ENCODE measurements at regions not wholly inside any gene's neighbourhood (a gene's known extent, or its start where the extent isn't known, plus 50 kb on each side); places are given as distances from the start of the nearest gene placed in this dataset.

GRCh38 chr4:176885224-176885623 is 92.5 kb upstream of the VEGFC start:
- Histone ChIP-seq H3K9me3 (replicated peaks in 1 of 2; ENCODE audit: control insufficient read depth in 1 of 2, insufficient read depth in 1 of 2, low read length in 2 of 2) (no peaks in the 10 kb centered on the region), H3K79me2 (ENCODE audit: insufficient read depth, low read length) (no peaks in the 10 kb centered on the region), H3K4me1 (ENCODE audit: control insufficient read depth in 1 of 2, insufficient read depth in 2 of 2, low read length in 2 of 2) (no peaks in the 10 kb centered on the region), H3K27me3 (ENCODE audit: control insufficient read depth in 2 of 2, insufficient read depth in 2 of 2, low read length in 2 of 2) (no peaks in the 10 kb centered on the region), H3K36me3 (replicated peaks in 1 of 2; ENCODE audit: control insufficient read depth in 1 of 2, insufficient read depth in 2 of 2, low read length in 2 of 2) (no peaks in the 10 kb centered on the region), H4K20me1 (ENCODE audit: insufficient read depth, low read length) (no peaks in the 10 kb centered on the region), H3K4me3 (replicated peaks in 1 of 3; ENCODE audit: low read depth in 2 of 3, low read length in 3 of 3) (no peak overlapping the region), H3K27ac (ENCODE audit: low read depth in 1 of 2, low read length in 2 of 2) (no peak overlapping the region), H3K4me2 (replicated peaks; ENCODE audit: extremely low read depth, low read length, poor library complexity, severe bottlenecking) (no peak overlapping the region), H2AFZ (ENCODE audit: insufficient read depth, low read depth, low read length, poor library complexity, severe bottlenecking) (no peak overlapping the region), H3K9ac (ENCODE audit: insufficient read depth, low read length, poor library complexity, severe bottlenecking) (no peak overlapping the region)
- no peak for TF ChIP-seq CTCF (IDR thresholded peaks at IDR 0.05)
- Mint-ChIP-seq H3K36me3 (no peaks in the 10 kb centered on the region), H3K4me1 (no peaks in the 10 kb centered on the region), H3K27ac (no peak overlapping the region), H3K4me3 (no peak overlapping the region), H3K27me3 (ENCODE audit: low read depth in 3 of 3) (no peaks in the 10 kb centered on the region), H3K9me3 (peaks cover 0 to 4% (median 3%) of the 10 kb centered on the region in 7 donors)
- intact Hi-C loops (cut with micrococcal nuclease): no loop called here
- DNase-seq: no peak
- no CpG with 5 or more reads among the region's 2 CpGs for WGBS (ENCODE audit: insufficient coverage)

GRCh38 chr4:176886135-176886534 is 93.4 kb upstream of the VEGFC start:
- H3K4me2 ChIP-seq (replicated peaks; ENCODE audit: extremely low read depth, low read length, poor library complexity, severe bottlenecking): no peak overlapping the region
- H3K27me3 ChIP-seq (ENCODE audit: control insufficient read depth in 2 of 2, insufficient read depth in 2 of 2, low read length in 2 of 2): no peaks in the 10 kb centered on the region
- DNase-seq: no peak
- no peak overlapping the region for H3K27ac ChIP-seq (ENCODE audit: low read depth in 1 of 2, low read length in 2 of 2)
- Mint-ChIP-seq H3K27me3 (ENCODE audit: low read depth in 3 of 3) (no peaks in the 10 kb centered on the region), H3K4me3 (no peak overlapping the region), H3K9me3 (peaks cover 0 to 4% (median 3%) of the 10 kb centered on the region in 7 donors), H3K27ac (no peak overlapping the region), H3K4me1 (no peaks in the 10 kb centered on the region), H3K36me3 (no peaks in the 10 kb centered on the region)
- H3K4me1 ChIP-seq (ENCODE audit: control insufficient read depth in 1 of 2, insufficient read depth in 2 of 2, low read length in 2 of 2): no peaks in the 10 kb centered on the region
- H3K79me2 ChIP-seq (ENCODE audit: insufficient read depth, low read length): no peaks in the 10 kb centered on the region
- H3K4me3 ChIP-seq (replicated peaks in 1 of 3; ENCODE audit: low read depth in 2 of 3, low read length in 3 of 3): no peak overlapping the region
- H2AFZ ChIP-seq (ENCODE audit: insufficient read depth, low read depth, low read length, poor library complexity, severe bottlenecking): no peak overlapping the region
- H4K20me1 ChIP-seq (ENCODE audit: insufficient read depth, low read length): no peaks in the 10 kb centered on the region
- intact Hi-C loops (cut with micrococcal nuclease): no loop called here
- no peak overlapping the region for H3K9ac ChIP-seq (ENCODE audit: insufficient read depth, low read length, poor library complexity, severe bottlenecking)
- no CpG with 5 or more reads among the region's 3 CpGs for WGBS (ENCODE audit: insufficient coverage)
- H3K9me3 ChIP-seq (replicated peaks in 1 of 2; ENCODE audit: control insufficient read depth in 1 of 2, insufficient read depth in 1 of 2, low read length in 2 of 2): no peaks in the 10 kb centered on the region
- no peak for TF ChIP-seq CTCF (IDR thresholded peaks at IDR 0.05)
- no peaks in the 10 kb centered on the region for H3K36me3 ChIP-seq (replicated peaks in 1 of 2; ENCODE audit: control insufficient read depth in 1 of 2, insufficient read depth in 2 of 2, low read length in 2 of 2)

Measured in CD14-positive monocyte (primary cell).